ENCODE measurements at regions not wholly inside any gene's neighbourhood (a gene's known extent, or its start where the extent isn't known, plus 50 kb on each side); places are given as distances from the start of the nearest gene placed in this dataset.

DNA sequence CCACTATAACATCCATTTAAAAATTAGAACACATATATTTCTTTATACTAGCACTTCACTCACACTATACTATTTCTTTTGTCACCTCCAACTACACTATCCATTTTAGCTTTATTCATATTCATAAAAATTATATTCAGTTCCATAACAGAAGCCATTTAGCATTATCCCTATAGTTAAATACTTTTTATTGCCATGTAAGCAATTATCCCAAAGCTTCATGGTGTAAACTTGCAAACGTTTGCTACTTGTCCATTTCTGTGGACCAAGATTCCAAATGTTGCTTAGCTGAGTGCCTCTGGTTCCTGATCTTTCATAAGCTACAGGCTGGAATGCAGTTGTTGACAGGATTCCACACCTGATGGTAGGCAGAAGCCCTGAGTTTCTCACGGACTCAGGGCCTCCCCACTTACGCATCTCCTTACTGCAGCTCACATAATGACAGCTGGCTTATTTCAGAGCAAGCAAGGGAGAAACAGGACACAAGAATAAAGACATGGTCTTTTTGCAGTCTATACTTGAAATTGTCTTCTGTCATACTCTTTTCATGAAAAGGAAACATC lies 1584.8 kb downstream of the SLITRK5 start:
- DNase-seq (ENCODE audit: low spot score) = no peak
- ChIA-PET POLR2A (ENCODE audit: low non-redundant PET) (no interaction called here), CTCF (no interaction called here)
- TF ChIP-seq, protein P1, sequence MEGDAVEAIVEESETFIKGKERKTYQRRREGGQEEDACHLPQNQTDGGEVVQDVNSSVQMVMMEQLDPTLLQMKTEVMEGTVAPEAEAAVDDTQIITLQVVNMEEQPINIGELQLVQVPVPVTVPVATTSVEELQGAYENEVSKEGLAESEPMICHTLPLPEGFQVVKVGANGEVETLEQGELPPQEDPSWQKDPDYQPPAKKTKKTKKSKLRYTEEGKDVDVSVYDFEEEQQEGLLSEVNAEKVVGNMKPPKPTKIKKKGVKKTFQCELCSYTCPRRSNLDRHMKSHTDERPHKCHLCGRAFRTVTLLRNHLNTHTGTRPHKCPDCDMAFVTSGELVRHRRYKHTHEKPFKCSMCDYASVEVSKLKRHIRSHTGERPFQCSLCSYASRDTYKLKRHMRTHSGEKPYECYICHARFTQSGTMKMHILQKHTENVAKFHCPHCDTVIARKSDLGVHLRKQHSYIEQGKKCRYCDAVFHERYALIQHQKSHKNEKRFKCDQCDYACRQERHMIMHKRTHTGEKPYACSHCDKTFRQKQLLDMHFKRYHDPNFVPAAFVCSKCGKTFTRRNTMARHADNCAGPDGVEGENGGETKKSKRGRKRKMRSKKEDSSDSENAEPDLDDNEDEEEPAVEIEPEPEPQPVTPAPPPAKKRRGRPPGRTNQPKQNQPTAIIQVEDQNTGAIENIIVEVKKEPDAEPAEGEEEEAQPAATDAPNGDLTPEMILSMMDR (conservative IDR thresholded peaks at IDR 0.05; ENCODE audit: low read depth) = no peak
- H3K27ac ChIP-seq = no peak overlapping the region

DNA sequence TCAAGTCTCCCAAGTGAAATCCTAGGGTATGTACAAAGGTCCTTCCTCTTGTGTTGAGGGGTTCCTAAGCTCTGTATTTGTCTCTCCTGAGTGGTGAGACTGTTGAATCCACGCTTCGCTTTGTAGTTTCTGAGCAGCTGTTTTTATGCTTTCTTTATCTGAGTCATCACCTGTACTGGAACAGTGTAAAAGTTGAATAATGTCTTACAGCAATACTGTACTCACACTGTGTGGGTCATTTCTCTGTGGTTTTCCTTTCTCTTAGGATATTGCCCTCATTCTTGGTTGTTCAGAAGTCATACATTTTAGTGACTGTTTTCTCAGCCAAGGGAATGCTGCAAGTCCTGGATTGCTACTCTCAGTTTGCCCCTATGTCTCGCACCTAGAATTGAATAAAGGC lies 1596.6 kb downstream of the SLITRK5 start:
- ChIA-PET CTCF (no interaction called here), POLR2A (ENCODE audit: low non-redundant PET) (no interaction called here)
- no peak for DNase-seq (ENCODE audit: low spot score)
- TF ChIP-seq, protein P1 (conservative IDR thresholded peaks at IDR 0.05; ENCODE audit: low read depth) = no peak
- no peak overlapping the region for H3K27ac ChIP-seq

DNA sequence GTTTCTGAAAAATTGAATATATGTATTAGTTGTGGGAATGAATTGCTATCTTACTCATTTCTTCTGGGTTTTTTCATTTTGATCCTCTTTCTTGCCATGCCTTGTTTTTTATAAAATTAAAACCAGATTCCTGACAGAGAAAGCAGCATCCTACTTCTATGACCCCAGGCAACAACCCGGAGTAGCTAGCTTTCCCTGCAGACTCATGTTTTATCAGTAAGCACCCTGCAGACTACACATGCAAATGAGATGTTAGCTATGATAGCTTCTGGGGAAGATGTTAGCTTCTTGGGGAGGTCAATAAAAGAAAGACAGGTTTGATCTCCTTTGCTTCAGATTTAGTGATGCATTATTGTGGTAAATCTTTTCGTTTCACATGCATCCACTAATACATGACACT lies 1598.6 kb downstream of the SLITRK5 start:
- no peak overlapping the region for H3K27ac ChIP-seq
- DNase-seq (ENCODE audit: low spot score) = no peak
- POLR2A ChIA-PET (ENCODE audit: low non-redundant PET) = no interaction called here
- TF ChIP-seq, protein P1 (conservative IDR thresholded peaks at IDR 0.05; ENCODE audit: low read depth) = no peak
- CTCF ChIA-PET = no interaction called here

DNA sequence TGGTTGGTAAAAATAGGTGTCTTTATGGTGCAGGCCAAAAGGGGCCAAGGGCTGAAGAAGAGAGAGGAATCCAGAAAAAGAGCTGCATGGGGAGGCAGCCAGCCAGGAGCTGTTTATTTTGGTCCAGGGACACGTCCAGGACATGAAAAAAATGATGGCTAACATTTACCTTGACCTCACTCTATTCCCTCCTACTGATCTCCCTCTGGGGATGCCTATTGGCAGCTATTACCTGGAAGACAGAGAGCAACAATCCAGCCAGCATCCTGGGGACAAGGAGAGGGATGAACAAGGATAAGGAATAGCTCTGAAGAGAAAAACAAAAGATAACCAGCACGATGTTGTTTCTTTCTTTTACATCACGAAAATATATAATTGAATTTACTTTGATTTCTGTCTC lies 1599.6 kb downstream of the SLITRK5 start:
- DNase-seq (ENCODE audit: low spot score) = no peak
- TF ChIP-seq, protein P1 (conservative IDR thresholded peaks at IDR 0.05; ENCODE audit: low read depth) = no peak
- H3K27ac ChIP-seq = no peak overlapping the region
- POLR2A ChIA-PET (ENCODE audit: low non-redundant PET) = no interaction called here
- CTCF ChIA-PET = interaction anchor here (0.6 to 1.1 kb wide), 2 partner anchors 206 to 277 kb away, joined by 3 read pairs; no protein-coding TSS in a partner anchor

DNA sequence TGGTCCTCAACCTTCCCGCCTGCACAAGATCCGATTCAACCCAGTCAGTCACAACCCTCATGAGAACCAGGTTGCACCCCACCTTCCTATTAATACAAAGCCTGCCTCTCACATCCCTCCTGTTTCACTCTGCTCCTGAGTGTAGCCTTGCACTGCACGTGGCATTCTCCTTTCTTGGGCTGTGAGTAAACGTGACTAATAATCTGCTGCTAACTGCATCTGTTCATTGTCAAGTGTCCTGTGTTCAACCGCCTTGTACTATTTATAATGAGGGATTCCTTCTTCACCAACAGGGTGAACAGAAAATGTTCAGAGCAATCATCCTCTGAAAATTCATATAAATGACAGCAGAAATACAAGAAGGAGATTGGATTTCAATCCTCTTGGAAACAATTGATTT lies 1608.2 kb downstream of the SLITRK5 start:
- POLR2A ChIA-PET (ENCODE audit: low non-redundant PET) = no interaction called here
- no peak overlapping the region for H3K27ac ChIP-seq
- no peak for DNase-seq (ENCODE audit: low spot score)
- TF ChIP-seq, protein P1 (conservative IDR thresholded peaks at IDR 0.05; ENCODE audit: low read depth) = no peak
- CTCF ChIA-PET = no interaction called here

DNA sequence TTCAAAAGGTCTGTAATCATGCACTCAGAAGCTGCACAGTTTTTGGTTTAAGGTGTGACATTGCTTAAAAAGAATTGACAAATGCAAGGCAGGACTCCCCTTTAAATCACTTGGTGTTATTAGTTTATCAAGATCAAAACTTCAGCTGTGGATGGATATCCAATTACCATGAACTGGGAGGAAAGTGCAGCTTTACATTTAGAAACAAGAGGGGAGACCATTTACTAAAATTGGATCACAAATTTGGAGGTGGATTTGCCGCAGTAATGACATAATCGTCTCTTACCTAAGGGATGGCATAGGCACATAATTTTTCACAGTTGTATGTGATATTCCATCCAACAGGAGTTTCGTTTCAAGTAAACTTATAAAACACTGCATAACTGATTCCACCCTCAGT lies 1610.2 kb downstream of the SLITRK5 start:
- POLR2A ChIA-PET (ENCODE audit: low non-redundant PET) = no interaction called here
- CTCF ChIA-PET = no interaction called here
- no peak overlapping the region for H3K27ac ChIP-seq
- TF ChIP-seq, protein P1 (conservative IDR thresholded peaks at IDR 0.05; ENCODE audit: low read depth) = no peak
- no peak for DNase-seq (ENCODE audit: low spot score)

DNA sequence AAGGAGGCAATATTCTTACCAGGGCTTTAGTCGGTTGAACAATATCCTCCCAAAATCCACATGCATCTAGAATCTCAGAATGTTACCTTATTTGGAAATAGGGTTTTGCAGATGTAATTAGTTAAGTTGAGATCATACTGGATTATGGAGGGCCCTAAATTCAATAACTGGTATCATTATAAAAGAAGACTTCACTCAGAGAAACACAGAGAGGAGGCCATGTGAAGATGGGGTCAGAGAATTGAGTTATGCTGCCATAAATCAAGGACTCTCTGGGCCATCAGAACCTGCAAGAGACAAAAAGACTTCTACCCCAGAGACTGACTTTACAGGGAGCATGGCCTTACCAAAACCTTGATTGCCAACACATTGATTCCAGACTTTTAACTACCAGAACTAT lies 1611.1 kb downstream of the SLITRK5 start:
- no peak for DNase-seq (ENCODE audit: low spot score)
- TF ChIP-seq, protein P1 (conservative IDR thresholded peaks at IDR 0.05; ENCODE audit: low read depth) = no peak
- no peak overlapping the region for H3K27ac ChIP-seq
- ChIA-PET CTCF (no interaction called here), POLR2A (ENCODE audit: low non-redundant PET) (no interaction called here)

Data from RWPE1 (cell line).